ENCODE measurements at regions not wholly inside any gene's neighbourhood (a gene's known extent, or its start where the extent isn't known, plus 50 kb on each side); places are given as distances from the start of the nearest gene placed in this dataset.

DNA sequence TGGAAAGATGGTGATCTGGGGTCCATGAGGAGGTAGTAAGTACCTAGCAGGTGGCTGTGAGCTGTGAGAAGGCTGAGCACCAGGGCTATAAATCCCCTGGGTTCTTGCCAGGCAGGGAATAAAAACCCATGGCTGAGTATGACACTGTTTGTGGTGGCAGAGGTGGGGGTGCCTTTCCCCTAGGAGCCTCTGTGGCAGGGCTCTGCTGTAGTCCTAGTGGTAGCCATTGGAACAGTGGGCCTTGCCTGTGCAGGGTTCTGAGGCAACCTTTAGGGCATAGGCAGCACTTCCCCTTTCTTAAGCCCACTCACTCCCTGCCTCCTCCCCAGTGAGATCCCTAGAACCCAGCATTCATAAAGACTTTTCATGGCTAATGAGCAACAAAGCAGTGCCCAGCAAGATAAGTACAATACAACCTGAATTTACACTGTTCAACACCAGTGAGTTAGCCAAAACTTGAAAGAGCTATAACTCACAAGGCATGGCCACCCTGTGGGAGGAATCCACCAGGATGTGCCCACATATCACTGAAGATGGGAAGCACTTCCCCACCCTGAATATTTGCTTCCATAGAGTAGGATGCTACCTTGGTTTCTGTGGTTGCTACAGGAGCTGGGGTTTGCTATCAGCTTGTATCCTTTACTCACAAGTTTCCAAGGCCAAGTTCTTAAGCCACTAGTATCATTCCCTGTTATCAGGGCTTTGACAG is 100.9 kb upstream of the NEUROD1 start:
- no peak for DNase-seq
- TF ChIP-seq CTCF (IDR thresholded peaks at IDR 0.05): peak; percentile 20
- Mint-ChIP-seq H3K27ac (no peak overlapping the region; the same call in 1 of the 2 replicates), H3K4me3 (no peak overlapping the region), H3K27me3 (ENCODE audit: insufficient read depth) (peaks cover 1% of the 10 kb centered on the region; the same call in 1 of the 2 replicates), H3K4me1 (ENCODE audit: low read depth) (peaks cover 81% of the 10 kb centered on the region), H3K36me3 (ENCODE audit: low read depth) (no peaks in the 10 kb centered on the region), H3K9me3 (no peaks in the 10 kb centered on the region)

GRCh38 chr2:181782660-181783059 is 102.3 kb upstream of the NEUROD1 start:
- H3K36me3 Mint-ChIP-seq (ENCODE audit: low read depth): no peaks in the 10 kb centered on the region
- H3K27me3 Mint-ChIP-seq (ENCODE audit: insufficient read depth): peaks cover 1% of the 10 kb centered on the region; the same call in 1 of the 2 replicates
- H3K27ac Mint-ChIP-seq: no peak overlapping the region
- no peak overlapping the region for H3K4me3 Mint-ChIP-seq
- no peak for DNase-seq
- H3K4me1 Mint-ChIP-seq (ENCODE audit: low read depth): peaks cover 95% of the 10 kb centered on the region
- H3K9me3 Mint-ChIP-seq: no peaks in the 10 kb centered on the region
- TF ChIP-seq CTCF (IDR thresholded peaks at IDR 0.05): no peak

- Mint-ChIP-seq H3K4me1 (ENCODE audit: low read depth) (peaks cover 100% of the 10 kb centered on the region), H3K27ac (peak overlapping the region; percentile 83)
Measured at GRCh38 chr2:181784556-181784955, 104.2 kb upstream of the NEUROD1 start.

GRCh38 chr2:181785691-181786344 is 105.5 kb upstream of the NEUROD1 start:
- Mint-ChIP-seq H3K4me1 (ENCODE audit: low read depth) (peaks cover 100% of the 10 kb centered on the region), H3K4me3 (peak overlapping the region; percentile 22), H3K9me3 (no peaks in the 10 kb centered on the region), H3K27me3 (ENCODE audit: insufficient read depth) (peaks cover under 1% of the 10 kb centered on the region; the same call in 1 of the 2 replicates), H3K36me3 (ENCODE audit: low read depth) (no peaks in the 10 kb centered on the region), H3K27ac (peak overlapping the region; percentile 65)
- DNase-seq: peak; percentile 69
- no peak for TF ChIP-seq CTCF (IDR thresholded peaks at IDR 0.05)

More at GRCh38 chr2:181784556-181784955, 104.2 kb upstream of the NEUROD1 start:
- peak; percentile 69 for DNase-seq
- no peaks in the 10 kb centered on the region for H3K9me3 Mint-ChIP-seq
- TF ChIP-seq CTCF (IDR thresholded peaks at IDR 0.05): no peak
- H3K27me3 Mint-ChIP-seq (ENCODE audit: insufficient read depth): peaks cover 1% of the 10 kb centered on the region; the same call in 1 of the 2 replicates
- H3K4me3 Mint-ChIP-seq: peak overlapping the region; percentile 79
- H3K36me3 Mint-ChIP-seq (ENCODE audit: low read depth): no peaks in the 10 kb centered on the region

GRCh38 chr2:181786371-181787228 is 104.9 kb upstream of the ITPRID2 start:
- H3K4me3 Mint-ChIP-seq: no peak overlapping the region
- no peaks in the 10 kb centered on the region for H3K36me3 Mint-ChIP-seq (ENCODE audit: low read depth)
- H3K4me1 Mint-ChIP-seq (ENCODE audit: low read depth): peaks cover 100% of the 10 kb centered on the region
- TF ChIP-seq CTCF (IDR thresholded peaks at IDR 0.05): no peak
- H3K27me3 Mint-ChIP-seq (ENCODE audit: insufficient read depth): no peaks in the 10 kb centered on the region
- peak overlapping the region; percentile 65 for H3K27ac Mint-ChIP-seq
- DNase-seq: no peak
- H3K9me3 Mint-ChIP-seq: no peaks in the 10 kb centered on the region

Measured in HFFc6 (cell line).